ENCODE measurements at regions not wholly inside any gene's neighbourhood (a gene's known extent, or its start where the extent isn't known, plus 50 kb on each side); places are given as distances from the start of the nearest gene placed in this dataset.

DNA sequence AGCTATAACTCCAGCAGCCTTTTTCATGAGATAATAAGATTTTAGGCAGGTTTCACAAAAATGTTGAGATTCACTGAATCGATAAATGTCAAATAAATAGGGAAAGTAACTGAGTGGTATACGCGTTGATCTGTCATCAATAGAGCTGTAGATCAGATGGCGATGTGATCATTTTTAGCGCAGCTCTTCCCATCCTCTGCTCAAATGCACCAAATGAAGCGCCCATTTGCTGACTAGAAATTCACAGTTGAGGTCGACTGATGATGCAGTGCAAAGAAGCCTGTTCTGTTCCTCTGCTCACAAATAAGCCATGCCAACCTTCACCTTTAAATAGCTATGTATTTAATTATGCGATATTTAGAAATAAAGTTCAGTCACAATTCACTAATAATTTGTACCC lies 693.5 kb downstream of the ARHGAP15 start:
- TF ChIP-seq POLR2A (IDR thresholded peaks at IDR 0.05; ENCODE audit: low read depth, low read length): no peak
- no peak for TF ChIP-seq TAF1 (IDR thresholded peaks at IDR 0.05; ENCODE audit: borderline replicate concordance, low read depth, low read length)
- TF ChIP-seq POLR2AphosphoS5 (IDR thresholded peaks at IDR 0.05; ENCODE audit: low read depth, low read length): no peak
